Activated CD4-positive, alpha-beta T cell treated with anti-CD3 and anti-CD28 coated beads, Interleukin-2, amount 10 ng/mL, durations not matched to agents 7 days and 5 days (primary cell): ENCODE measurements at regions not wholly inside any gene's neighbourhood (a gene's known extent, or its start where the extent isn't known, plus 50 kb on each side); places are given as distances from the start of the nearest gene placed in this dataset.
"Not testable (repeated sequence)": the region's sequence is repeated elsewhere in the genome, so short reads cannot be mapped to it uniquely, and the experiment has no call there.

Experiments used
- CTCF ChIA-PET: fragments of 350-600 bp; sonication (Branson Sonifier 250); formaldehyde crosslinking; loops from one replicate; lab custom pipeline; 2021; ENCODE audit warnings: antibody characterized with exemption; lab: Charles Lee
- POLR2A ChIA-PET: fragments of 350-600 bp; sonication (Branson Sonifier 250); formaldehyde crosslinking; loops from one replicate; lab custom pipeline; 2021; ENCODE audit warnings: antibody characterized with exemption; lab: Charles Lee
- DNase-seq: peaks from one replicate; pipeline ENCODE4 v3.0.0-alpha.2; 2020
- H3K27ac Mint-ChIP-seq: one replicate; pipeline ENCODE4 v1.8.0; 2021; ENCODE audit warnings: mild to moderate bottlenecking, moderate library complexity, mixed read lengths
- H3K27me3 Mint-ChIP-seq: one replicate; pipeline ENCODE4 v1.8.0; 2021; ENCODE audit warnings: mixed read lengths
- H3K36me3 Mint-ChIP-seq: one replicate; pipeline ENCODE4 v1.8.0; 2021; ENCODE audit warnings: low read depth, mixed read lengths
- H3K4me1 Mint-ChIP-seq: one replicate; pipeline ENCODE4 v1.8.0; 2021; ENCODE audit warnings: mixed read lengths
- H3K4me3 Mint-ChIP-seq: one replicate; pipeline ENCODE4 v1.8.0; 2021; ENCODE audit warnings: mild to moderate bottlenecking, moderate library complexity, mixed read lengths
- H3K9me3 Mint-ChIP-seq: one replicate; pipeline ENCODE4 v1.8.0; 2021; ENCODE audit warnings: mixed read lengths

DNA sequence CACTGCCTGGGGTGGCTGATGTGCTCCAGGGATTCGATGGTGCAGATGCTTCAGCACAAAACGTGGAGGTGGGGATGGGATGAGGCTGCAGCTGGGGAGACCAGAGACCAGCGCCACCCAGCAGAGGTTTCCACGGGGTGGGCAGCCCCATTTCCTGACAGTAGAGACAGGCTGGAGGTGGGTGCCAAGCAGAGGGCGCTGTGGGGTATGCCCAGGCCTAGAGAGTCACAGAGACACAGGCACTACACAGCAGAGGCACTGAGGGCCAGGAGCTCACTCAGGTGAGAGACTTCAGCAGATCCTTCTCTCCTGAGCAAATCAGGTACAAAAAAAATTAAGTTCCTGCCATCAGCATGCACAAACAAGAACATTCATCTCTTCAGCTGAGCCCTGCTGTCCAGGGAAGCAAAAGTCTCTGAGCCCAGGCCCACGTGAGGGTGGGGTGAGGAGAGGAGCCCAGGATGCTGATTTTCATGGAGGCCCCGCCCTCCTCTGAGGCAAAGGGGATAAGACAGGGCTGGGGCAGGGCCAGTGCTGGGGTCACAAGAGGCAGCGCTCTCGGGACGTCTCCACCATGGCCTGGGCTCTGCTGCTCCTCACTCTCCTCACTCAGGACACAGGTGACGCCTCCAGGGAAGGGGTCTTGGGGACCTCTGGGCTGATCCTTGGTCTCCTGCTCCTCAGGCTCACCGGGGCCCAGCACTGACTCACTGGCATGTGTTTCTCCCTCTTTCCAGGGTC, 53.1 kb downstream of the GGTLC2 start:
- Mint-ChIP-seq H3K4me3 (no peak overlapping the region), H3K4me1 (no peaks in the 10 kb centered on the region), H3K9me3 (no peaks in the 10 kb centered on the region), H3K36me3 (no peaks in the 10 kb centered on the region), H3K27ac (no peak overlapping the region), H3K27me3 (no peaks in the 10 kb centered on the region)
- no peak for DNase-seq
- POLR2A ChIA-PET: no interaction called here
- CTCF ChIA-PET: no interaction called here

DNA sequence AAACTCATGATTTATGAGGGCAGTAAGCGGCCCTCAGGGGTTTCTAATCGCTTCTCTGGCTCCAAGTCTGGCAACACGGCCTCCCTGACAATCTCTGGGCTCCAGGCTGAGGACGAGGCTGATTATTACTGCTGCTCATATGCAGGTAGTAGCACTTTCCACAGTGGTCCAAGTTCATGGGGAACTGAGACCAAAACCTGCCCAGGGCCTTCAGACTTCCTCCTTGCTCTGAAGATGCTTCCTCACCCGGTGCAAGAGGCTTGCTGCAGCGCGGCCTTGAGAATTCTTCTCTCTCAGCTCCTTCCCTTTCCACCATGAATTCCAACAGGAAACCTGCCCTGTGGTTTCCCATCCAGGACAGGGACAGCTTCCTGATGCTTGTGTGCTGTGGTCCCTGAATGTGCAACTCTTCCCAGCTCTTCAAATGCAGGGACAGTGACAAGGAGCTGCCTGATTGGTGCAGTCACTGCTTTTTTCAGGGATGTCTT, 53.9 kb downstream of the GGTLC2 start:
- Mint-ChIP-seq H3K27ac (no peak overlapping the region), H3K36me3 (no peaks in the 10 kb centered on the region), H3K9me3 (no peaks in the 10 kb centered on the region), H3K4me3 (no peak overlapping the region), H3K27me3 (no peaks in the 10 kb centered on the region), H3K4me1 (no peaks in the 10 kb centered on the region)
- DNase-seq: no peak
- ChIA-PET POLR2A (no interaction called here), CTCF (no interaction called here)

DNA sequence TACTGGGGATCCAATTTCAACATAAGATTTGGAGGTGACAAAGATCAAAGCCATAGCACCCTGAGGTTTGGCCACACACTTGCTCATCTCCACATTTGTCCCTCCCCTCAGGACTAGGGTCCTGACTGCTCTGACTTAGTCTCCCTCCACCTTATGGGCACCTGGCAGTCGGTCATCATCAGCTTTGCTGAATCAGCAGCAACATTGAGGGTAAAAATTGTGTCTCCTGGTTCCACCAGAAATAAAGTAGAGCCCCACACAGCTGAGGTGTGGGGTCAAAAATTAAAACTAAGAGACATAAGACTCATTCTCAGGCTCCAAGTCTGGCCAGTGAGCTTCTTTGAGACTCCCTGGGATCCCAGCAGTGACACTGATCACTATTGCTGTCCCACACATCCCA, 56.2 kb downstream of the GGTLC2 start:
- Mint-ChIP-seq H3K27ac (no peak overlapping the region), H3K27me3 (no peaks in the 10 kb centered on the region), H3K4me3 (no peak overlapping the region), H3K36me3 (no peaks in the 10 kb centered on the region), H3K4me1 (no peaks in the 10 kb centered on the region), H3K9me3 (no peaks in the 10 kb centered on the region)
- DNase-seq: no peak
- ChIA-PET POLR2A (no interaction called here), CTCF (interaction anchor here (0.8 to 1.8 kb wide), 2 partner anchors 9 to 12 kb away, joined by 3 to 5 read pairs; no protein-coding TSS in a partner anchor)

DNA sequence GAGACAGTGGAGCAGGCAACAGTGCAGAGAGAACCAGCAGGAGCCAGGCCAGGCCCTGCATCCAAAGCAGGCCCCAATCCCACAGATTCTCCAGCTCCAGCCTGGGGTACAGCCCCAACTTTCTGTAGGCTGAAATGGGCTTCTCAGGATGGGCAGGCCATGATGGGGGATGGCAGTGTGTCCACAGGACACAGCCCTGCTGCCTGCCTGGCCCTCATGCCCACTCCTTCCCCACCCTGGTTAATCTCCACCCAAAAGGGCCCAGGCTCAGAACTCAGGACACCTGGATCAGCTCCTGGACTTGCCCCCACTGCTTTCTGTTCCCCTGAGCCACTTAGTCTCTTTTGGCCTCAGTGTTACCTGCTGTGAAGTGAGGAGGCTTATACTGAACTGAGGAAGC, 57.1 kb downstream of the GGTLC2 start:
- H3K4me1 Mint-ChIP-seq, H3K9me3 Mint-ChIP-seq, H3K4me3 Mint-ChIP-seq, H3K27ac Mint-ChIP-seq, POLR2A ChIA-PET, H3K27me3 Mint-ChIP-seq, H3K36me3 Mint-ChIP-seq, DNase-seq: not testable (repeated sequence)
- CTCF ChIA-PET: interaction anchor here (1.4 to 1.8 kb wide), 2 partner anchors 13 kb away, joined by 4 to 5 read pairs; no protein-coding TSS in a partner anchor

DNA sequence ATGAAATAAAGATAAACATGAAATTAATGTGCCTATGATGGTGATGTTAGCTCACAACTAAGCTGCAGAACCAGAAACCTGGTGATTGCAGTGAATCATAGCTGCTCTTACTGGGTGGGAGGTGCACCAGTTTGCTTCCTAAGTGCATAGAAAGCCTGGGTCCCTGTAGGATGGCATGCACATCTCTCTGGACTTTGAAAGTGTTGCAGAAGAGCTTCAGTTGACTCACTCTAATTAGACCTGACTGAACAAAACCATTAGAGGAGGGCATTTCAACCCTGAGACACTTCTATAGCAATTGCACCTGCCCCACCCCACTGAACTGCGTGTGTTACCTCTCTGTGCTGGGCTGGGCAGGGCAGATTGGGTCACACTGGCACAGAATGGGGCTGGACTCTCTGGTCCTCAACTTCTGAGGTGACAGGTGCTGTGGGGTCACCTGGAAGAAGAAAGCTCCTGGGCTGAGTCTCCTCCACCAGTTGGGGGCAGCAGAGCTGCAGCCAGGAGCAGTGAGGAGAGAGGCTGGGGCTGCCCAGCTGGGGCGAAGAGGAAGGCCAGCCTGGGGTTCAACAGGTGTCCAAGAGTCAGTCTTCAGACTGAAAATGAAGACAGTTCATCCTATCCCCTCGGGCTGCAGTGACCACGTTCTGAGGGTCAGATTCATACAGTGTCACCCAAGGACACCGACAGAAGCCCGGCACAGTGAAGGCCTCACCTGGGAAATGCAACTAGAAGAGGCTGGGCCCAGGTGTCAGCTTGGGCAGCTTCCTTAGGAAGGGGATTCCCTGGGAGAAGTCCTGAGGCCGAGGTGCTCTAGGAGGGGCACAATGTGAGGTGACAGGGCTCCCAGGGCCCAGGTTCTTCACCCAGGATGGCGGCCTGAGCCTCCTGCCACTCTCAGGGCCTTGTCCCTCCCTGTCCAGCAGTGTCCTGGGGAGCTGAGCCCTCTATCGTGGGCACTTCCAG, 58.1 kb downstream of the GGTLC2 start:
- Mint-ChIP-seq H3K27me3 (peaks cover 4% of the 10 kb centered on the region), H3K9me3 (no peaks in the 10 kb centered on the region), H3K4me3 (no peak overlapping the region), H3K4me1 (no peaks in the 10 kb centered on the region), H3K36me3 (no peaks in the 10 kb centered on the region), H3K27ac (no peak overlapping the region)
- ChIA-PET CTCF (interaction anchor here (0.5 to 1.8 kb wide), 5 partner anchors 12 to 664 kb away, joined by 3 to 7 read pairs (median 4); no protein-coding TSS in a partner anchor), POLR2A (no interaction called here)
- DNase-seq: no peak

DNA sequence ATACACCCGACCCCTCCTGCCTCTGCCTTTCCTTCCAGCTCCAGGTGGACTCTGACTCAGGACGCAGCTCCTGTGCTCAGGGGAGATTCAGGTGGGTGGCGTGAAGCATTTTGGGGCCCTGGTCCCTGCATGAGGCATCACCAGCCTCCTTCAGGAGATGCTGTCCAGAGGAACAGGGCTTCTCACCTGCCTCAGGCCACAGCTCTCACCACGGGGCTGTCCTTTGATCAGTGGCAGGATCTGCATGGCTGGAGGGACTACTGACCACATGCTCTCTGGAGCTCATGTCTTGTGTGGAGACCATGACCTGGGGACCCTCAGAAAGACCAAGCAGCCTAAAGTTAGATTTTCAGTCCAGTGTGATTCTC, 58.8 kb downstream of the GGTLC2 start:
- H3K9me3 Mint-ChIP-seq: no peaks in the 10 kb centered on the region
- ChIA-PET POLR2A (no interaction called here), CTCF (interaction anchor here (0.6 to 1.3 kb wide), 2 partner anchors 85 to 663 kb away, joined by 3 to 7 read pairs; no protein-coding TSS in a partner anchor)
- no peaks in the 10 kb centered on the region for H3K4me1 Mint-ChIP-seq
- H3K4me3 Mint-ChIP-seq: no peak overlapping the region
- peaks cover 4% of the 10 kb centered on the region for H3K27me3 Mint-ChIP-seq
- no peaks in the 10 kb centered on the region for H3K36me3 Mint-ChIP-seq
- no peak overlapping the region for H3K27ac Mint-ChIP-seq
- DNase-seq: no peak

DNA sequence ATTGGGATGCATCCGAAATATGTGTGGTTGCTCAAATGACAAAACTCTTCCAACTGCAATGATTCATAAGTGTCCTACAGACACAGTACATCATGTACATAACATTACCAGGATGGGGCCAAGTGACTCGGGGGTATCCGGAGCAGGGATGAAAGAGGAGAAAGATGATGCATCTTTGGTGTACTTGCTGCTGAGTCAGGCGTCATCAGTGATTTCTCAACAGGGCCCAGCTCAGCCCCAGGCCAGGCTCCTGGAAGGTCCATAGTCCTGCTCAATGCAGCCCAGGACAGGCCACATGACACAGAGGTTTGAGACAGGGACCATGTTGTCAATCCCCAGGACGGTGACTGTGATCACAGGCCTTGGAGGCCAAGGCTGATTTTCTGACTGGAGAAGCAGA, 59.3 kb downstream of the GGTLC2 start:
- Mint-ChIP-seq H3K4me1 (no peaks in the 10 kb centered on the region), H3K27ac (no peak overlapping the region), H3K4me3 (no peak overlapping the region), H3K36me3 (no peaks in the 10 kb centered on the region), H3K27me3 (peaks cover 4% of the 10 kb centered on the region), H3K9me3 (no peaks in the 10 kb centered on the region)
- CTCF ChIA-PET: no interaction called here
- POLR2A ChIA-PET: no interaction called here
- no peak for DNase-seq

DNA sequence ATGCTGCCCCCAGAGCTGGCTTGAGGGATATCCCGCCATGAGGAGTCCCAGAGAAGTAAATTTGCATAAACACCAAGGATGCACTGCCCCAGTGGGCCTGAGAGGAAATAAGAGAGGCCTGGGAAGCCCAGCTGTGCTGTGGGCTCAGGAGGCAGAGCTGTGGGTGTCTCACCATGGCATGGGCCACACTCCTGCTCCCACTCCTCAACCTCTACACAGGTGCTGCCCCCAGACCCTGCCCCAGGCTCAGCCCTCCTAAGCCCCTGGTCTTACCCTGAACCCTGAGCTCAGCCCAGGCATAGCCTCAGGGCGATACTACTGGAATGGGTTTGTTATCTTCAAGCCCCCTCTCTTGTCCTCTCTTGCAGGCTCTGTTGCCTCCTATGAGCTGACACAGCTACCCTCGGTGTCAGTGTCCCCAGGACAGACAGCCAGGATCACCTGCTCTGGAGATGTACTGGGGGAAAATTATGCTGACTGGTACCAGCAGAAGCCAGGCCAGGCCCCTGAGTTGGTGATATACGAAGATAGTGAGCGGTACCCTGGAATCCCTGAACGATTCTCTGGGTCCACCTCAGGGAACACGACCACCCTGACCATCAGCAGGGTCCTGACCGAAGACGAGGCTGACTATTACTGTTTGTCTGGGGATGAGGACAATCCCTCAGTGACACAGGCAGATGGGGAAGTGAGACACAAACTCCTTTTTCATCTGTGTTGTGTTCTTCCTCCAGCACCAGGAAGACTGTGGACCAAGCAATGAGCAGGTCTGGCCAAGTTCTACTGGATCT, 59.9 kb downstream of the GGTLC2 start:
- no peak overlapping the region for H3K27ac Mint-ChIP-seq
- no peak for DNase-seq

DNA sequence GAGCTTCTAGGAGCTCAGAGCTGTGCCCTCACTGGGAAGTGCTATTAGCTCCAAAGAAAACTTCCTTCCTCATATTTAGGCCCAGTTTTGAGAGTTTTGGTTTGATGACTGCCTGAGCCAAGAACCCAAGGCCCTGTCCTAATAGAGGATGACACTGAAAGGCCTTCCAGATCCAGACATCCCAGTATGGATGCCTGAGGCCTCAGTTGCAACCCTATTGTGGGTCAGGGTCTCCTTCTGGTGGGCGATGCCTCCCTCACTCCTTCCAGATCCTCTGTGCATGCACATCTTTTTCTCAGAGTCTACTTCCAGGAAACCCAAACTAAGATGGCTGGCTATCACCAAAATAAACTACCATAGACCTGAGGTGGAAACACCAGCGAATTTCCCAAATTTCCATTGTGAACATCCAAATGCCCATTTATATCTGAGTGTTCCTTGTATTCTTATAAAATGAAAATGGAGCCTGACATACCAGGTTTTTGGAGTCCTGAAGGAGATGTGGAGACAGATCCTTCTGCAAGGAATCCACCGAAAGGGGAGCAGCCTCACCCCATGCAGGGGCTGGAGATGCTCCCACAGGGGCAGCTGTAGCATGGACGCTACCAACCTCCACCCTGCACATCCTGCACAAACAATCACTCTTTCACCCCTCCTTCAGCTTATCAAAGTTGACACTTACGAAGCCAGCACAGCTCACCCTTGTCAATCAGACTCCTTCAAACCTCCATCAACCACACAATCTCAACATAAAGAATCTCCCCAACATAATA, 61.1 kb downstream of the GGTLC2 start:
- H3K36me3 Mint-ChIP-seq: no peaks in the 10 kb centered on the region
- CTCF ChIA-PET: interaction anchor here (0.9 kb wide), 1 partner anchor 118 kb away, joined by 3 read pairs; no protein-coding TSS in a partner anchor
- no peaks in the 10 kb centered on the region for H3K9me3 Mint-ChIP-seq
- peaks cover 4% of the 10 kb centered on the region for H3K27me3 Mint-ChIP-seq
- POLR2A ChIA-PET: no interaction called here
- H3K27ac Mint-ChIP-seq: no peak overlapping the region
- no peaks in the 10 kb centered on the region for H3K4me1 Mint-ChIP-seq
- no peak overlapping the region for H3K4me3 Mint-ChIP-seq
- DNase-seq: no peak

More for the DNA sequence above, 59.9 kb downstream of the GGTLC2 start:
- Mint-ChIP-seq H3K27me3 (peaks cover 4% of the 10 kb centered on the region), H3K9me3 (no peaks in the 10 kb centered on the region), H3K4me3 (no peak overlapping the region), H3K4me1 (no peaks in the 10 kb centered on the region), H3K36me3 (no peaks in the 10 kb centered on the region)
- ChIA-PET POLR2A (no interaction called here), CTCF (no interaction called here)

DNA sequence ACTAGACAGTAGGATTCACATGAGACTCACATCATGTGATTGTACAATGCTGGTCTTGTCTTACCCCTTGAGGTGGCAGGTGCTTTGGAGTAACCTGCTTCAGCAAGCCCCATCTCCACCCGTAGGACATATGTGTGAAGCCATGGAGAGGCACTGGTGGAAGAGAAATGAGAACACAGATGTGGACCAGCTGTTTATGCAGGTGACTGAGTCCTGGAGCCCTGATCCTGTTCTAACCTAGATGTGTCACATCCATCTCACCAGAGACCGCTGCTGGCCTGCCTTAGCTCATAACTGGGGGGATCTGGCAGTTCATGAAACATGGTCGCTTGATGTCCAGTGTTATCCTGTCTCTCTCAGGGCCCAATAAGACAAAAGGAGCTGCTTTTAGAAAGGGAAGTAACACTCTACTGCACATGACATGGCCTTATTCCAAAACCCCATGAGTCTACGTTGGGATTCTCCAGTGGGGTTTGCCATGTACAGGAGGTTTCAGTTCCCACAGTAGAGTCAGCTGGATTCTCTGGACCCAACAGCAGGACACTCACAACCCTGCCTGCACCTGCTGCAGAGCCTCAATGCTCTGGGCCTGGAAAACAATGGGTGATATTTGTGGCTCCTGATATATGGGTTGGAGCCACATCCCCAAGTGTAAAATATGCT, 62.0 kb downstream of the GGTLC2 start:
- DNase-seq: no peak

DNA sequence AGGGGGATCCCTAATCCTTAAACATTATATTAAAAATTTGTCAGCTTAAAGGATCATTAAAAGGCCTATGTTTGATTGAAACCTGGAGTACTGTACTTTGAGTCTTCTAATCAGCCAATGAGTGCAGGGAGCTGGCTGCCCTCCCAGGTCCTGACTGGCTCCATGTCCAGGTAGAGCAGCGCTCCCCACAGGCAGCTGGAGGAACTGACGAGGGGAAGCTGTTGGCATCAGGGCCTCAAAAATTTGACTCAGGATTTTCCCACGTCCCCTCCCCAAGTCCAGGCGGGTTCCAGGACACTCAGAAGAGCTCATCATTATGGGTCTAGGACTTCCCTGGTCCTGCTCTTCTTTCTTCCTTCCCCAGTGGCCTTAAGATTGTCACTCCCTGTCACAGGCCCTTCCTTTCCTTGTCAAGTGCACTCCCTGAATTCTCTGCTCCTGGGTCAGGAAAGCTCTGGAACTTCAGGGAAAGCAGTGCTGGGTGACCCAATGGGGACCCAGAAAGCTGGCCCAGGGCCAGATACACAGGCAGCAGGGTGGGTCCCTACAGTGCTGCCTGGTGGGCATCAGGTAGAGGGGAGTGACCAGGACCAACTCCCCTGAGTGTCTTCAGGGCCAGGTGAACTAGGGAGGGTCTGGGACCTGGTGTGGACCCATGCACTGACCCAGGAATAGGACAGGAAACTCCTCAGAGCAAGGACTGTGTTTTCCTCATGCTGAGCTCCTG, 65.5 kb downstream of the GGTLC2 start:
- peaks cover 4% of the 10 kb centered on the region for H3K27me3 Mint-ChIP-seq
- POLR2A ChIA-PET: no interaction called here
- H3K4me3 Mint-ChIP-seq: no peak overlapping the region
- H3K4me1 Mint-ChIP-seq: peaks cover 1% of the 10 kb centered on the region
- H3K36me3 Mint-ChIP-seq: no peaks in the 10 kb centered on the region
- no peak overlapping the region for H3K27ac Mint-ChIP-seq
- CTCF ChIA-PET: interaction anchor here (1.0 to 1.3 kb wide), 5 partner anchors 9 to 245 kb away, joined by 3 to 5 read pairs (median 4); no protein-coding TSS in a partner anchor
- DNase-seq: no peak
- no peaks in the 10 kb centered on the region for H3K9me3 Mint-ChIP-seq

More for the DNA sequence above, 62.0 kb downstream of the GGTLC2 start:
- POLR2A ChIA-PET: no interaction called here
- Mint-ChIP-seq H3K4me1 (no peaks in the 10 kb centered on the region), H3K9me3 (no peaks in the 10 kb centered on the region), H3K36me3 (no peaks in the 10 kb centered on the region), H3K4me3 (no peak overlapping the region), H3K27me3 (peaks cover 4% of the 10 kb centered on the region), H3K27ac (no peak overlapping the region)
- CTCF ChIA-PET: no interaction called here
